Stimulated activated CD8-positive, alpha-beta memory T cell treated with anti-CD3 and anti-CD28 coated beads, Interleukin-7, amount 100 ng/mL, for 4 hours (primary cell): ENCODE measurements at regions not wholly inside any gene's neighbourhood (a gene's known extent, or its start where the extent isn't known, plus 50 kb on each side); places are given as distances from the start of the nearest gene placed in this dataset.
"Not testable (repeated sequence)": the region's sequence is repeated elsewhere in the genome, so short reads cannot be mapped to it uniquely, and the experiment has no call there.

Experiments
- DNase-seq, 2 donors: peaks; one replicate each; pipeline ENCODE4 v3.0.0-alpha.2; 2020; ENCODE audit warnings: low read depth in 2 of 2

DNA sequence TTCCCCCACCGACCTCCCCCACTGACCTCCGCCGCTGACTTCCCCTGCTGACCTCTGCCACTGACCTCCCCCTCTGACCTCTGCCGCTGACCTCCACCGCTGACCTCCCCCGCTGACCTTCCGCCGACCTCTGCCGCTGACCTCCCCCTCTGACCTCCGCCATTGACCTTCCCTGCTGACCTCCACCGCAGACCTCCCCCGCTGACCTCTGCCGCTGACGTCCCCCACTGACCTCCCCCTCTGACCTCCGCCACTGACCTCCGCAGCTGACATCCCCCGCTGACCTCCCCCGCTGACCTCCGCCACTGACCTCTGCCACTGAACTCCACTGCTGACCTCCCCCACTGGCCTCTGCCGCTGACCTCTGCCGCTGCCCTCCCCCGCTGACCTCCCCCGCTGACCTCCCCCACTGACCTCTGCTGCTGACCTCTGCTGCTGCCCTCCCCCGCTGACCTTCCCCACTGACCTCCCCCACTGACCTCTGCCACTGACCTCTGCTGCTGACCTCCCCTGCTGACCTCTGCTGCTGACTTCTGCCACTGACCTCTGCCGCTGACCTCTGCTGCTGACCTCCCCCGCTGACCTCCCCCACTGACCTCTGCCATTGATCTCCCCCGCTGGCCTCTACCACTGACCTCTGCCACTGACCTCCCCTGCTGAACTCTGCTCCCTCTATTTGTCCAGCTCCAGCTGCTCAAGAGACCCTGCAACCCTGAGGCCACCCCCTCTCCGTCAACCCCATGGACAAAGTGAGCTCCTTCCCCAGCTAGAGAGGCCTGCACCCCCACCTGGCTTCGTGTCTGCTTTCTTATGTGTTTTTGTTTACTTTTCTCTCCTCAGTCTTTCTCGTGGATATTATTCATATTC, 91.4 kb upstream of the AFDN start:
- no peak for DNase-seq

DNA sequence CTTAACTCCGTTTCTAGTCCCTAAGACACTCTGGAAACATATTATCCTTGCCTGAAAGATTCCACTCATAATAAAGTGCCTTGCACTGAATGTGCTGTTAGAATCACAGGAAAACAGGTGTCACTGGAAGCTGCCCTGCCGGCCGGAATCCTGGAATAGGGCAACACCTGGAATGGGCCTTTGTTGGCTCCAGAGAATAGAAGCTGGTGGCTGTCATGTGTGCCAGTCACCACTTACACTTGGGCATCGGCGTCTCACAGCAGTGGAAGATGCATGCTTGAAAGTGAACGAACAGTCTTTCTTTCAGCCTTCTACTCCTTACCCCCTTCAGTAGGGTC, 90.8 kb upstream of the AFDN start:
- DNase-seq, result no peak

DNA sequence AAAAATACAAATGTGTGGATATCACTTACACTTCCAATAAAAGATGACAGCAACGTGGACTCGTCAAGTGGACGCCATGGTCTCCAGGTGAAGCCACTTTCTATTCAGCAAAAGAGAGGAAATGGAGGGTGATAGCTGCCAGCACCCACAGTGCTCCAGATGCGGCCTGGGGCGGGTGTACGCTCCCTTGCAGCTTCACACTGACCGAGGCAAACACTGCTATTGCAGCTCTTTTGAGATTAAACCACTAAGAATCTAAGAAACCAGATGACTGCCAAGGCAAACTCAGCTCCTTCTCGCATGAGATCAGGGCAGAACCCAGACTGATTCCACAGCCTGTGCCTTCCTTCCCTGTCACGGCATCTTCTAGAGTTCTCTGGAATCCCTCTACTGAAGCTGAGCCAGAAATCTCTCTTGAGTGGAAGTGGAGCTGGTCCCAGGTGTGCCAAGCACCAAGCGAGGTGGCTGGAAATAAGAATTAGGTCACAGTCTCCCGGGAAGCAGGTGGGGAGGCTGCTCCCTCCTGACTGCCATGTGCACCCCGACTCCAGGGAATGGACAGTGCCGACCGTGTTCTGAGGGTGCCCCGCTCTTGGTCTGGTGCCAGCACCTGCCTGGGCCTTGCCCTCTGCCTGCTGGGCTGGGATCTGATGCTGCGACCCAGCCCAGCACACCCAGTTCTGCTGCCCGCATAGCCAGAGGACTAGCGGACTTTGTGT, 90.1 kb upstream of the AFDN start:
- no peak for DNase-seq

DNA sequence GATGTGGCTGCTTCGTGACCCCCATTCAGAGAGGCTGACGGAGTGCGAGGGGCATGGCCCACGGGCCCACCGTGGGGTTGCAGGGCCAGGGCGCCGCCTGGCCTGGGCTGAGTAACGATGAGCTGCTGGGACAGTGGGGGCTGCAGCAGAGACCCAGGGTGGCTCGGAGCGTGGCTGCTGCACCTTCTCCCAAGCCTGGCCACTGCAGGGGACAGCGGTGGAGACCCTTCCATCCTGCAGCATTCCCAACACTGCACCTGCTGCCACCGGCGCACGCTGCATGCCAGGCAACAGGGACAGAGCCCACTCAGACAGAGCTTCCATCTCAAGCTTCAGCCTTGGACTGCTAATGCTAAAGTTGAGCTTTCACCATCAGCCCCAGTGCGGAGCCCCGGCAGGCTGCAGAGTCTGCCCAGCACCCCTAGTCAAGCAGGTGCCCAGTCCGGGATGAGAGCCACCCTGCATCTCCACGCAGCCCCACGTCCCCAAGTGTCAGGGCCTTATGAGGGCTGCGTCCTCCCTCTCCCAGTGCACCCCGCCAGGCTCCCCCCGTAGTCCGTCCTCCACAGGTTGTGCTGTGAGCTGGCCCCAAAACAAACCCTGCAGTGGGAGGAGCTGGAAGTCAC, 89.4 kb upstream of the AFDN start:
- no peak for DNase-seq

DNA sequence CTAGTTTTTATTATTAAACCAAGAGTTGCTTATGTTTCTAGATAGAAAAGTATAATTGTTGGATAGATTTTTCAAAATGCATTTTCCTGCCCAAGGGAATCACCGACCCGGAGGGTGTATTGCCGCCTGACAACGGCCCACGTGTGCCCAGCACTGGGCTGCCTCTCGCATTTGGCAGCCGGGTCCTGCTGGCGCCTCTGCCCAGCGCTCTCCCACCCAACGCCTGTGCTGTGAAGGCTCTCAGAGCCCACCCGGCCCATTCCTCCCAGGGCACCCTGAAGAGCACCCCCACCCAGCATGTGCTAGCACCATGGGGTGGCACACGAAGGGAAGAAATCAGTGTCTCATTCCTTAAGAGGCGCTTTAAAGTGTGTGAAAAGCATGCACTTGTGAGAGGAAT, 88.3 kb upstream of the AFDN start:
- no peak for DNase-seq

DNA sequence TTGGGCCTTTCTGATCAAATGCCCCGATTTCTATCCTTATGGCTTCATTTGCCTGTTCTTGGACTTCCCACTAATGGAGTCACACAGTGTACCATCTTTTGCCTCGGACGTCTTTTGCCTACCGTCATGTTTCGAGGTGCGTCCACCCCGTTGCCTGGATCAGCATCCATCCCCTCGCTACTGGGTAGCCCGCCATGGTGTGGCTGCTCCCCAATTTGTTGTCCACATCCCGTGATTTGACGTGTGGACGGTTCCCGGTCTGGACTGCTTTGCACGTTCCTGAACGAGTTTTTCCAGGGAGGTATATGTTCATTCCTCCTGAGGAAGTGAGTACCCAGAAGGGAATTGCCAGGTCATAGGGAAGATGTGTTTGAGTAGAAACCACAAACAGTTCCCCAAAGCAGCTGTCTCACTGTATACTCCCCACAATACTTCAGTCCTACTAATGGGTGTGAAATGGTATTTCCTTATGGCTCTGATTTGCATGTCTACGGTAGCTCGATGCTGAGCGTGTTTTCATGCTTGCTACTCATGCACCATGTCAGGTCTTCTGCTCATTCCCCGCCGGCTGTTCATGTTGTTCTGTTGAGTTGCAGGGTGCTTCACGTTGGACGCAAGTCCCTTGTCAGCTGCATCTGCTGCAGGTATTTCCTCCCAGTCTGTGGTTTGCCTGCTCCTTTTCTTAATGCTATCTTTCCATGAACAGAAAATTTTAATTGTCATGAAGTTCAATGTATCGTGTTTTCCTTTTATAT, 86.8 kb upstream of the AFDN start:
- DNase-seq, result no peak

DNA sequence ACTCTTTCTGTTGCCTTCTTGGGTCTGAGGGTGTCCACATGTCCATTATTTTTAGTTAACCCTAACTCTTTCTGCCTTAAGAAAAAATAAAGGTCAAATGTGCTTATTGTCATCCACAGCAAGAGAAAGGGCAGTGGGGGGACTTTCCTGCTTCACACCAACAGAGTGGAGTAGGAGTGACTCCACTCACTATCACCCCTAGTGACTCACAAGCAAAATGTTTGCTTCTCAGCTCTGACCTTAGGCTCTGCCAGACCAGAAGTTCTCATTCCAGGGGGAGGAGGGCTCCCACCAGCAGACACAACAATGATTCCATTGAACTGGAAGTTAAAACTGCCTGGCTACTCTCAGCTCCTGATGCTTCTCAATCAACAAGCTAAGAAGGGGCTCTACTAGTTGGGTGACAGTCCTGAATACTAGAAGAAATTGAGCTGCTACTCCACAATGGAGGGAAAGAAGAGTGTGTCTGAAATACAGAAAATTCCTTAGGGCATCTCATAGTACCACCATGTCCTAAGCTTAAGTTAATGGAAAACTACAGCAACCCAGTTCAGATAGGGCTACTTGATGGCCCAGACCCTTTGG, 83.9 kb upstream of the AFDN start:
- DNase-seq, result no peak

DNA sequence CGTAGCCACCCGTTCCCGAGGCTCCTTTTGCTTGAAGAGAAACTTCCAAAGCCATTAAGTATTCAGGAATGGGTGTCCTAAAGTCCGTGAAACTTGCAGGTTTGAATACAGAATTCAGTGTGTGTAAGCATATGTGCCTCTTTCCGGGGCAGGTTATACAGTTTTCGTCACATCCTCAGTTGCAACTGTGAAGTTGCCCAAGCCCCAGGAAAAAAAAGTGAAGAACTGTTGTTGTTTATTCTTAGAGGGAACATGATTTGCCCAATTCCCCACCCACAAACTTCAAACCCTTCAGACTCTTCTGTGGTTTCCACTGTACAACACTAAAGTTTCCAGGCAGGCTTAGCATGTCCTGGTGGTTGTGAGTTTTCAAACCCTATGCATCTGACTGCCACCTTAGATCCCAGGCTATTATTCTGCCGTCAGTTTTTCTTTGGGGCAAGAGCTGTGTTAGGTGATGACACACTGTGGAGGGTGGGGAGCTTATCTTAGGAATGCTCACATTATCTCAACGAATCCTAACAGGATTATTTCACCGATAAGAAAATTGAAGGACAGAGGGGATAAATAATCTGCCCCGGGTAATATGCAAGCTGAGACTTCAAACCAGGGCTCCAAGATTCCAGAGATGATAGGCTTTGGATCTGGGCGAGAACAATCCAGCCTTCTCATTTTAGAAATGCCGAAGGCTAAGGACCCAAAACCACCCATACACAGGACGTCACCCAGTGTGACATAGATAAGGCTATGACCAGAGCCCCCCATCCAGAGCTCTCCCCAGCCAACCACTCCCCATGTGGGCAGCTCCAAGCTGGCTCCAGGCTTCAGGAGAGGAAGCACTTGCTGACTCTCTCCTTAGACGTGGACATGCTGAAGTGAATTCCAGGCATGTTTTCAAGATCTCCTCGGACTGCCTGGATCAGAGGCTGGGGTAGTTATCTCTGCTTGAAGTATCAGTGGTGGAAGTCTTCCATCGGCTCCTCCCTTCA, 81.7 kb upstream of the AFDN start:
- DNase-seq, result no peak

DNA sequence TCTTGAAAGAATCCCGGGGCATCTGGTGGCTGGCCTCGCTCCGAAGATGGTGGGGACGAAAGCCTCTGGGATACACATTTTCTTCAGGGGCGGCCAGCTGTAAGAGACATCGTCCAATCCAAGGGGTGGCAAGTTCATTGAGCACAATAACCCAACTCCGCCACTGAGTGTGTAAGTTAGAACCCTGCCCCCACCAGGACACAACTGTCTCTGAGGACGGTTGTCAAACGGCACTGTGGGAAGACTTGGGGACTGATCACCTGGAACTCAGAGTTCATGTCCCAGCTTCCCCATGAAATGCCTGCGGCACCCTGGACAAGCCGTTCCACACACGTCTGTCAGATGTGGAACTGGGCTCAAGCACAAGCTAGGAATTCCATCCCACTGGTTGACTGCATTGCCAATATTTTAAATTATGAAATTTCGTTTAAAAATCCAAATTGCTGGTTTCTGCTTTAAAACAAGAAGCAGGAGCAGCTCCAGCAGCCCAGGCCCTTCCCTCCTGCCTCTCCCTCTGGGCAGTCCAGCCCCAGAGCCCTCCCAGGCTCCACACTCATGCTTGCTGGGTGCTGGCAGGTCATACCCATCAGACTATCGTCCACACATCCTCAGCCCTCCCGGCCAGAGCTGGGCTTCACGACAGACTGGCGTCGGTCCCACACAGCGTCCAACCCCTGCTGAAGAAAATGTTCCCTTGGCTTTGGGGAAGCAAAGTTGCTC, 80.9 kb upstream of the AFDN start:
- DNase-seq, result no peak

DNA sequence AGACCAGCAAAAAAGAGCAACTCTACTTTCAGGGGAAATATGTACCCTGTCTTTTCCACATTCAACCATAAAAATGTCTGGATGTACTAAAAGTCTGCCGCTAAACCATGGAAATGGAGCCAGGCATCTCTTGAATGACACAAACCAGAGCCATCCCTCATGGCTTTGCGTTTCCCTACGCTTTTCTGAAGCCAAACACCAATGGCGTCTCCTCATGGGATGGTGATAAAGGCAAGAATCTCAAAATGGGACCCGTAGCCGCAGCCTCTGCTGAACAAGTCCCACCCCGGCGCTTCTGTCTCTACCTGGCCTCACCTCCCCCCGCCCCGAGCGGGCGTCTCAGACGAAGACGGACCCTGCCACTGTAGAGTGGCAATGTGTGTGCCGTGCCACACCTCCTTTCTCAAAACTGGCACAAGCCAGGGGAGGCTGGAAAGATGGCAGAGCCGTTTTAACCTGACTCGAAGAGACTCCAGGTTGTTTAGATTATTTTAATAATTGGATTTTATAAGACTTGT, 80.3 kb upstream of the AFDN start:
- DNase-seq, result no peak

DNA sequence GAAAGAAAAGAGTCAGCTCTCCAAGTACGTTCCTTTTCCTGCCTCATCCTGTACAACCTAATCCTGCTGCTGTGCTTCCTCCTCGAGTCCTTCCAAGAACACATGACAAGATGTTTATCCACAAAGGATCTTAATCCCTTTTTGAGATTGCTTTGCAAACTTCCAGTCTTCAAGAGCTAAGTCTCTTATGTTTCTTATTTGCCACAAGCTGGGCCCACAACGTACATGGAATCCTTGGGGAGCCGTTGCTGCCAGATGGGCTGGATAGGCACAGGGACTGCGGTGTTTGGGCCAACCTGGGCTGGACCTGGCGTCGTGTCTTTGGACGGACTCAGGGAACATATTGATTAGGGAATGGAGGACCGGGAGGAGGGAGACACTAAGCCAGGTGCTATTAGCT, 79.7 kb upstream of the AFDN start:
- DNase-seq, result no peak

DNA sequence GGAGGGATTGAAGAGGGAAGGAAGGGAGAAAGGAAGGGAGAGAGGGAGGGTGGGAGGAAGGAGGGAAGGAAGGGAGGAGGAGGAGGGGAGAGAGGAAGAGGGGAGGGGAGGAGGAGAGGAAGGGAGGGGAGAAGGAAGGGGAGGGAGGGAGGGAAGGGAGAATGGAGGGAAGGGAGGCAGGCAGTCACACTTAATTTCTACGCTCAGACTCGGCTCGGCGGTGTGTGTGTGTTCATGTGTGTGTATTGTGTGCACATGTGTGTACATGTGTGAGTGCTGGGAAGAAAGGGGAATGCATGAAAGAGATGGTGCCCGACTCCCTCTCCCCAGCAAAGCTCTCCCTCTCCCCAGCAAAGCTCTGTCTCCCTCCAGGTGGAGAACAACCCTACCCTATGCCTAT, 79.1 kb upstream of the AFDN start:
- DNase-seq, result no peak

DNA sequence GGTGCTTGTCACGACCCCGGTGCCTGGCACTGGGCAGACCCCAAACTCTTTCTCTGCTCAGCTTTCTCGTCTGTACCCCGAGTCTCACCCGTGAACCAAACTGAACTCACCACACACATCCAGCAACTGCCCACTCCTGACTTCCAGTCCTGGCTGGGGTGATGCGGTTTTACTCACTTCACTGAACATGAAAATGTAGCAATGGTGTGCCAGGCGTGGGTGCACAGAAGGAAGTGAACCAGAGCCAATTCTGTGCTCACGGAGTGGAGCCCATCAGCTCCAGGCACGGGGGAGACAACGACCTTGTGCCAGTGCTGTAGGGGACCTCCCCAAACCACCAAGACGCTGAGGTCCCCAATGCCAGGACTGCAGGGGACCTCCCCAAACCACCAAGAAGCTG, 78.7 kb upstream of the AFDN start:
- no peak for DNase-seq

DNA sequence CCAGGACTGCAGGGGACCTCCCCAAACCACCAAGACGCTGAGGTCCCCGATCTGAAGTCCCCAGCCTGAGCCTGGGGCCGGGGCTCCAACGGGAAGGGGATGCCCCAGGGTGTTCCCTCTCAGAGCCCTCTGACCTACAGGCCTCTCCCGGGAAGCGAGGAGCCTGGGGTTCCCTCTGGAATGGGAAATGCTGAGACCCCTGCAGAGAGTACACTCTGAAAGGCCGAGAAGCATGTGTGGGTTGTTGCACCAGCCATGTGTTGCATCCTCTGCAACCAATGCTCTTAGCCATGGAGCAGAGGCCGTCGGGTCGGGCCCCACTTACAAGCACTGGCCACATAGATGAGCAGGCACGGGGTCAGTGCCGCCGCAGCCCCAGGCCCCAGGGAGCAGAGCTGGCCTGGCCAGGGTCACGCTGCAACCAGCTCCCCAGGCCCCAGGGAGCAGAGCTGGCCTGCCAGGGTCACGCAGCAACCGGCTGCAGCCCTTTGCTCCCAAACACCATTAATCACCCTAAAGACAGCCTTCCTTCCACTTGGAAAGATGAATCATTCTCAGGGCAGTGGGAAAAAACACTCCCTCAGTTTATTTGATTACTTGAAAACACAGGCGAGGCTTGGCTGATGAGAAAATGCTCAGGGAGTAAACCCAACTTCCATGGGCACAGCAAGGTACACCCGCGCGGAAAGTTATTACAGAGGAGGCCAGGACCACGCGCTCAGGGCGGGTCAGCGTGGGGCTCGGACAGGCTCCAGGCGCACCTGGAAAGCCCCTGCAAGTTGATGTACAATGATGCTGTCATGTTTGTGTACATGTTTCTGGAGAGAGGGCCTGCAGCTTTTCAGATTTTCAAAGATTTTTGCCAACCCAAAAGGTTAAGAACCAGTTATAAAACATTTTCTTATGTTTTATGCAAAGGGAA, 78.0 kb upstream of the AFDN start:
- no peak for DNase-seq

DNA sequence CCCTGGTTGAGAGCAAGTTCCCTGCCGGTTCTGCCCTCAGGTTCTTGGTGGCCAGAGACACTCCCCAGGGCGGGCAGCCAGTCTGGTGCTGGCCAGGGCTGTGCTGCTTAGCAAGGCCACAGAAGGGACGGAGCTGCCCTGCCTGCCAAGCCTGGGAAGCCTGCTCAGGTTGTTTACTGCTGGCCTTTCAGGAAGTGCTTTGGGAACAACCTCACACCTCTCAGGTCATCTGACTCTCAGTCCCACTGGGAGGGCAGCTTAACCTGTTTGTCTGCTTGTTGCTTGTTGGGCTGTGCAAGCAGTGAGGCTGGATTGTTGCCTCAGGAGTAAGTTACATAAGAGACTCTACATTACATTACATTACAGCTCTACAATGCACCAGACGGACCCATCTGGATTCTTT, 75.8 kb upstream of the AFDN start:
- no peak for DNase-seq

DNA sequence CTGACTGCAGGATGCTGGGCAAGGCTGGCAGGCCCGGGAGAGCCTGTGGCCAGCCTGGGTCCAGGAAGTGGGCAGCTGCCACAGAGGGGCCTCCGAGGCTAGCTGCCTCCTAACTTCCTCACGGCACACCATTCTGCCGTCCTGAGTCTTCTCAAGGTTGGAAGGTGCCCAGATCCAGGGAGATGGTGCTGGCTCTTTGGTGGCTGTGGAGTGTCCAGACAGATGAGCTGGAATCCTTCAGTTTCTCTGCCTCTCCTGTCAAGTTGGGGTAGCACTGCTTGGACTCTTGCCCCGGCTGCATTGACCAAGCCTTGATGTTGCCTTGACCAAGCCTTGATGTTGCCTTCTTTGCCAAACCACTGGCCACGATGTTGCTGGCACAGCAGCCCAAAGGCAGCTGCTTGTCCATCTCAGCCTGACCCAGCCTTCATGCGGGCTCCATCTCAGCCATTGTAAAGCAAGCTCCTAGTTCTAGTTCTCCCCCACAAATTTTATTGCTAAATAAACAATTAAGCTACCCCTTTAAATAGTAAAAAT, 75.1 kb upstream of the AFDN start:
- DNase-seq, result no peak

DNA sequence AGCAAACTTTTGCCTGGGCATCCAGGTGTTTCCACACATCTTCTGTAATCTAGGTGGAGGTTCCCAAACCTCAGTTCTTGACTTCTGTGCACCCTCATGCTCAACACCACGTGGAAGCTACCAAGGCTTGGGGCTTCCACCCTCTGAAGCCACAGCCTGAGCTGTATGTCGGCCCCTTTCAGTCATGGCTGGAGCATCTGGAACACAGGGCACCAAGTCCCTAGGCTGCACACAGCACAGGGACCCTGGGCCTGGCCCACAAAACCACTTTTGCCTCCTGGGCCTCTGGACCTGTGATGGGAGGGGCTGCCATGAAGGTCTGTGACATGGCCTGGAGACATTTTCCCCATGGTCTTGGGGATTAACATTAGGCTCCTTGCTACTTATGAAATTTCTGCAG, 73.4 kb upstream of the AFDN start:
- not testable (repeated sequence) for DNase-seq

DNA sequence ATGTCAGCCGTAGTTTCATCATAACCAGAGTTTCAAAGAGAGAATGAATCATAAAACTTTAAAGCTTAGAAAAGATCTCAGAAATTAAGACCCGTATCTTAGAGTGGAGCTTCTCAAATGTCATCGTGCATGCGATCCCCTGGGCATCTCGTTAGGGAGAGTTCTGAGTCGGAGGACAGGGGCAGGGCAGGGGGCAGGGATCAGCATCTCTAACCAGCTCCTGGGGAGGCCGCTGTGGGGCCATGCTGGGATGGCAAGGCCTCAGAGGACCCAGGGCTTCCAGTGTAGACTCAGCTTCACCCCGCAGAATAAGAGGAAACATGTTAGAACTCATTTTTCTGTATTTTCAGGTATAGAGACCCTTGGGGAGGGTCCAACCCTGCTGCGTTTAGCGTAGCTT, 72.0 kb upstream of the AFDN start:
- DNase-seq, result no peak
